ENCODE measurements at regions not wholly inside any gene's neighbourhood (a gene's known extent, or its start where the extent isn't known, plus 50 kb on each side); places are given as distances from the start of the nearest gene placed in this dataset.

- peak; percentile 73 for DNase-seq (ENCODE audit: low spot score)
Measured at GRCh38 chr1:59115865-59116264, 181.0 kb upstream of the FGGY start.

GRCh38 chr1:59116920-59117542 lies 179.9 kb upstream of the FGGY start:
- no peak for DNase-seq (ENCODE audit: low spot score)

- DNase-seq (ENCODE audit: low spot score), result no peak
Measured at GRCh38 chr1:59122527-59122926, 174.4 kb upstream of the FGGY start.

- DNase-seq (ENCODE audit: low spot score), result no peak
Measured at GRCh38 chr1:59123081-59123681, 173.7 kb upstream of the FGGY start.

- DNase-seq (ENCODE audit: low spot score), result no peak
Measured at GRCh38 chr1:59124166-59124565, 172.7 kb upstream of the FGGY start.

GRCh38 chr1:59125154-59125553 lies 171.7 kb upstream of the FGGY start:
- no peak for DNase-seq (ENCODE audit: low spot score)

GRCh38 chr1:59125676-59126320 lies 171.1 kb upstream of the FGGY start:
- no peak for DNase-seq (ENCODE audit: low spot score)

- DNase-seq (ENCODE audit: low spot score), result no peak
Measured at GRCh38 chr1:59126366-59126765, 170.5 kb upstream of the FGGY start.

GRCh38 chr1:59128239-59128736 lies 168.6 kb upstream of the FGGY start:
- DNase-seq (ENCODE audit: low spot score), result no peak

GRCh38 chr1:59128784-59129227 lies 168.1 kb upstream of the FGGY start:
- DNase-seq (ENCODE audit: low spot score), result no peak

GRCh38 chr1:59132295-59132694 lies 164.6 kb upstream of the FGGY start:
- DNase-seq (ENCODE audit: low spot score), result no peak

GRCh38 chr1:59133997-59134396 lies 162.9 kb upstream of the FGGY start:
- DNase-seq (ENCODE audit: low spot score), result no peak

- no peak for DNase-seq (ENCODE audit: low spot score)
Measured at GRCh38 chr1:59135761-59136255, 161.1 kb upstream of the FGGY start.

- no peak for DNase-seq (ENCODE audit: low spot score)
Measured at GRCh38 chr1:59136541-59137275, 160.2 kb upstream of the FGGY start.

GRCh38 chr1:59137276-59137615 lies 159.6 kb upstream of the FGGY start:
- DNase-seq (ENCODE audit: low spot score), result no peak

GRCh38 chr1:59137968-59138367 lies 158.9 kb upstream of the FGGY start:
- no peak for DNase-seq (ENCODE audit: low spot score)

GRCh38 chr1:59138402-59138801 lies 158.5 kb upstream of the FGGY start:
- DNase-seq (ENCODE audit: low spot score), result peak; percentile 83

GRCh38 chr1:59139396-59139795 lies 157.5 kb upstream of the FGGY start:
- DNase-seq (ENCODE audit: low spot score), result no peak

- DNase-seq (ENCODE audit: low spot score), result no peak
Measured at GRCh38 chr1:59141267-59141863, 155.5 kb upstream of the FGGY start.

- no peak for DNase-seq (ENCODE audit: low spot score)
Measured at GRCh38 chr1:59142311-59143132, 154.4 kb upstream of the FGGY start.

GRCh38 chr1:59143133-59143487 lies 153.8 kb upstream of the FGGY start:
- peak; percentile 80 for DNase-seq (ENCODE audit: low spot score)

All from umbilical cord (tissue), 1 donor.